Mucosa of descending colon (tissue), 3 donors: ENCODE measurements at regions not wholly inside any gene's neighbourhood (a gene's known extent, or its start where the extent isn't known, plus 50 kb on each side); places are given as distances from the start of the nearest gene placed in this dataset.

Experiments
- ATAC-seq: fragments of 200-7000 bp; cut with Tn5 transposase; one replicate; pipeline ENCODE4 v1.9.1; 2020; ENCODE audit warnings: mild to moderate bottlenecking, moderate library complexity
- DNase-seq, 3 donors: peaks; one replicate each; pipeline ENCODE4 v3.0.0-alpha.2; 2020
- H3K36me3 ChIP-seq: fragments of 200-600 bp; one replicate; pipeline ENCODE4 v1.8.0; 2021; ENCODE audit warnings: low read depth, mild to moderate bottlenecking
- H3K4me1 ChIP-seq: fragments of 200-600 bp; one replicate; pipeline ENCODE4 v1.8.0; 2021; ENCODE audit warnings: low read depth, mild to moderate bottlenecking
- H3K4me3 ChIP-seq: fragments of 200-600 bp; one replicate; pipeline ENCODE4 v1.8.0; 2021; ENCODE audit warnings: mild to moderate bottlenecking
- H3K9me3 ChIP-seq: fragments of 200-600 bp; one replicate; pipeline ENCODE4 v1.8.0; 2021; ENCODE audit warnings: mild to moderate bottlenecking
- intact Hi-C, 2 donors: fragments of 100-400 bp; cut with DNase I in 1 of 2; cut with micrococcal nuclease in 1 of 2; formaldehyde crosslinking; loops; one replicate each; pipeline versions ENCODE4 v1.11.0 to v1.11.1; 2022; cut with DNase I, micrococcal nuclease
- TF ChIP-seq, protein P1 (sequence below): fragments of 200-600 bp; IDR thresholded peaks from one replicate; pipeline ENCODE4 v1.8.0; 2022; ENCODE audit warnings: antibody characterized with exemption, mild to moderate bottlenecking
- donor health status: DM: no; HTN: no; CAD: no; lungs with moderate emphysema.
- donor health status: DM: no; HTN: no; CAD: no.
- donor health status: DM: no; HTN: yes; CAD: no.

DNA sequence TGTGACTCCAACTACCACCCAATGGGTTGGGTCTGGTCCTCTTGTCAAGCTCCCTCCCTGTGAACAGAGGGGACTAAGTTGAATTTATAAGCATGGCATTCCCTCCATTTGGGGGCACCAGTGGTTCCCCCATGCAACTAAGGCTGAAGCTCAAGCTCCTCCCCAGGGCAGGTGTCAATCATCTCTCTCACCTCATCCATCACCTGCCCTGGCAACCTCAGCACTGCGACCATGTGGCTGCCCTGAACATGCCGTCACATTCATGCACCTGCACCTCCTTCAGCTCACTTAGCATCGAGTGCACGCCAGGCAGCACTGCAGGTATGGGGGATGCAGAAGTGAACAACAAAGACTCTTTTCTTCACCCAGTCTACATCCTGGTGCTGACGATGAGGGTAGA lies 799.3 kb downstream of the TBC1D22A start:
- intact Hi-C loops, result no loop called here
- ATAC-seq, result no peak
- TF ChIP-seq, protein P1, sequence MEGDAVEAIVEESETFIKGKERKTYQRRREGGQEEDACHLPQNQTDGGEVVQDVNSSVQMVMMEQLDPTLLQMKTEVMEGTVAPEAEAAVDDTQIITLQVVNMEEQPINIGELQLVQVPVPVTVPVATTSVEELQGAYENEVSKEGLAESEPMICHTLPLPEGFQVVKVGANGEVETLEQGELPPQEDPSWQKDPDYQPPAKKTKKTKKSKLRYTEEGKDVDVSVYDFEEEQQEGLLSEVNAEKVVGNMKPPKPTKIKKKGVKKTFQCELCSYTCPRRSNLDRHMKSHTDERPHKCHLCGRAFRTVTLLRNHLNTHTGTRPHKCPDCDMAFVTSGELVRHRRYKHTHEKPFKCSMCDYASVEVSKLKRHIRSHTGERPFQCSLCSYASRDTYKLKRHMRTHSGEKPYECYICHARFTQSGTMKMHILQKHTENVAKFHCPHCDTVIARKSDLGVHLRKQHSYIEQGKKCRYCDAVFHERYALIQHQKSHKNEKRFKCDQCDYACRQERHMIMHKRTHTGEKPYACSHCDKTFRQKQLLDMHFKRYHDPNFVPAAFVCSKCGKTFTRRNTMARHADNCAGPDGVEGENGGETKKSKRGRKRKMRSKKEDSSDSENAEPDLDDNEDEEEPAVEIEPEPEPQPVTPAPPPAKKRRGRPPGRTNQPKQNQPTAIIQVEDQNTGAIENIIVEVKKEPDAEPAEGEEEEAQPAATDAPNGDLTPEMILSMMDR, result no peak
- no peaks in the 10 kb centered on the region for H3K9me3 ChIP-seq
- H3K4me1 ChIP-seq, result no peaks in the 10 kb centered on the region
- no peaks in the 10 kb centered on the region for H3K36me3 ChIP-seq
- DNase-seq, result no peak
- H3K4me3 ChIP-seq, result no peak overlapping the region

DNA sequence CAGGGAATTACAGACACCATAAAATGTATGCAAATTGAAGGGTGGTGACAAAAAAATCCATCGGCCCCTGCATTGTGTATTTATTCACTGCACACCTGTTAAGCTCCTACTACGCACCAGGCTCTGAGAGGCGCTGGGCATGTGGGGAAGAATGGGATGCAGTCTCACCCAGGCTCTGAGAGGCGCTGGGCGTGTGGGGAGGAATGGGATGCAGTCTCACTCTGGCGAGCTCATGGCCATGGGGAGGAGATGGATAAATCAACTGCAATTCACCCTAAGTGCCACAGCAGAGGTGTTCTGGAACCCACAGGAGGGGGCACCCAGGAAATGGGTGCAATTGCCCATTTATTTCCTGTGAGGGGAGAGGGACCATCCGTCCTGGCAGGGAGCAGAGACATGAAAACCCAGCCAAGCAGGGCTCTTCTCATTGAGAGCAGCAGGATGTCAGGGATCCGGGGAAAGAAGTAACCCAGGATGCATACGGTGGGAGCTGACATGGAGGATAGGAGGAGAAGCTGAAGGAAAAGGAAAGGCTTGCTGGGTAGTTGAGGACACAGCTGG lies 798.7 kb downstream of the TBC1D22A start:
- Histone ChIP-seq H3K4me1 (no peaks in the 10 kb centered on the region), H3K9me3 (no peaks in the 10 kb centered on the region), H3K4me3 (no peak overlapping the region), H3K36me3 (no peaks in the 10 kb centered on the region)
- no peak for DNase-seq
- intact Hi-C loops, result no loop called here
- TF ChIP-seq, protein P1, result no peak
- ATAC-seq, result no peak

DNA sequence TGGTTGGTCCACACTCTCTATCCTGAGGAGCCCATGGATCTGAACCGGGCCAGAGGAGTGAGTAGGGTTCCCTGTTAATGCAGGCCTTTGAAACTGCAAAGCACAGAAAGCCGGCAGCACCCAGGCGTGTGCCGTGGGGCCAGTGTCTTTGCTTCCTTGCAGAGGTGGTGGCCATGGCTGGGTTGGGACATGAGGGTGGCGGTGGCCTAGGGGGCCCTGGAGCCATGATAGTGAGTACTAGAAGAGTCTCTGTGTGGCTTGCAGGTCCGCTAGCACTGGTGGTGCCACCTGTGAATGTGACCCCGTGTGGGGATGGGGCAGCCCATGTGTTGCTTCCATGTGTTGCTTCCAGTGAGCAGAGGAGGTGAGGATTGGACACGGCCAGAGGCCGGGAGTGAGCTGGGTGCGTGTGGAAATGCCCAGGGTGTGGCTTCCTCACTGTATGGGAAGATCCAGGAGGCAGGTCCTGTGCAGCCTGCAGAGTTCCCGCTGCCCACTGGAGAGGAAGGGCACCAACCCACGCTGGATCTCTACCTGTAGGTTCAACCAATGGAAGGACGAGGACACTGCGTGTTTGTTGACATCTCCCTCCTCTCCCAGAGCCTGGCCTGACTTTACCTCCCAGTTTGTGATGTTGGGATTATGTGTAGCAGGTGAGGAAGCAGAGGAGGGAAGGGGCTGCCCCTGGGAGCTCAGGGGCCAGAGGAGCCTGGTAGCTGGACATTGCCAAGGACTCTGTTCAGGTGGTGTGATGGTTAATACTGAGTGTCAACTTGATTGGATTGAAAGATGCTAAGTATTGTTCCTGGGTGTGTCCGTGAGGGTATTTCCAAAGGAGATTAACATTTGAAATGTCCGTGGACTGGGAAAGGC lies 796.6 kb downstream of the TBC1D22A start:
- ATAC-seq (no peak), DNase-seq (no peak)
- intact Hi-C loops, result no loop called here
- Histone ChIP-seq H3K4me1 (no peaks in the 10 kb centered on the region), H3K9me3 (no peaks in the 10 kb centered on the region), H3K36me3 (no peaks in the 10 kb centered on the region), H3K4me3 (no peak overlapping the region)
- TF ChIP-seq, protein P1, result no peak

DNA sequence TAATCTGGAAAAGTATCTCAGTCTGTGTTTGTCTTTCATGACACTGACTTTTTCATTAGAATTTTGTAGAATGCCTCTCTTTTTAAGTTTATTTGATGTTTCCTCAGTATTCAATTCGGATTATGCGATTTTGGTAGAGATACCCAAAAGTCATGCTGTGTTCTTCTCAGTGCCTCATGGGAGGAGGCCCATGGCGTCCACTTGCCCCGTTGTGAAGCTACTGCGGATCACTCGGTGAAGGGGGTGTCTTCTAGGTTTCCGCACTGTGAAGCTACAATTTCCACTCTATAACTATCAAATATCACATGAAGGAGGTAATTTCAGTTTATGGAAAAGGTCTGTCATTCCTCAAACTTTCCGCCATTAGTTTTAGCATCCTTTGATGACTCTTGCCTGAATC lies 794.0 kb downstream of the TBC1D22A start:
- Histone ChIP-seq H3K9me3 (no peaks in the 10 kb centered on the region), H3K4me1 (no peaks in the 10 kb centered on the region), H3K4me3 (no peak overlapping the region), H3K36me3 (no peaks in the 10 kb centered on the region)
- TF ChIP-seq, protein P1, result no peak
- ATAC-seq (no peak), DNase-seq (no peak)
- intact Hi-C loops, result no loop called here

DNA sequence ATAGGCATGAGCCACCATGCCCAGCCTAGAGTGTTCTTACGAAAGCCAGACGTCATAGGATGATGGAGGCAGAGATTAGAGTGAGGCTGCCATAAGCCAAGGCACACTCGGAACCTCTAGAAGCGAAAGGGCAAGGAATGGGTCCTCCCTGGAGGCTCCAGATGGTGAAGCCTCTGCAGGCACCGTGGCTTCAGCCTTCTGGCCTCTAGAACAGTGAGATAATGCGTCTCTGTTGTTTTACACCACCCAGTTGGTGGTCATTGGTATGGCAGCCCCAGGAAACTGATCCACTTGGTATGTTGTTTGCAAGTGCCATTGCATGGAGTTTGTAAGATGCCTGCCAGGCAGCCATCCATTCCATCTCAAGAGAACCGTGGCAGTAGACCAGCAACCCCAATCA lies 791.0 kb downstream of the TBC1D22A start:
- H3K4me1 ChIP-seq, result no peaks in the 10 kb centered on the region
- no peaks in the 10 kb centered on the region for H3K9me3 ChIP-seq
- TF ChIP-seq, protein P1, result no peak
- DNase-seq (no peak), ATAC-seq (no peak)
- H3K4me3 ChIP-seq, result no peak overlapping the region
- H3K36me3 ChIP-seq, result no peaks in the 10 kb centered on the region
- intact Hi-C loops, result no loop called here
